GM18508 (cell line): ENCODE measurements at regions not wholly inside any gene's neighbourhood (a gene's known extent, or its start where the extent isn't known, plus 50 kb on each side); places are given as distances from the start of the nearest gene placed in this dataset.
"Not testable (repeated sequence)": the region's sequence is repeated elsewhere in the genome, so short reads cannot be mapped to it uniquely, and the experiment has no call there.

Source experiments
- ATAC-seq: cut with Tn5 transposase; IDR thresholded peaks from one replicate; pipeline ENCODE4 v1.9.1; 2021; ENCODE audit warnings: moderate number of reproducible peaks; ENCODE audit not compliant: insufficient read depth, unreplicated experiment

- not testable (repeated sequence) for ATAC-seq
Observed at GRCh38 chr12:25710938-25711605, 158.0 kb upstream of the LMNTD1 start.

- ATAC-seq, result no peak
Observed at GRCh38 chr12:25712169-25712568, 159.1 kb upstream of the LMNTD1 start.

GRCh38 chr12:25713264-25713663 is 160.2 kb upstream of the LMNTD1 start:
- peak; percentile 99 for ATAC-seq

- no peak for ATAC-seq
Observed at GRCh38 chr12:25714198-25714984, 161.3 kb upstream of the LMNTD1 start.

- ATAC-seq, result no peak
Observed at GRCh38 chr12:25715102-25715501, 162.0 kb upstream of the LMNTD1 start.

- no peak for ATAC-seq
Observed at GRCh38 chr12:25716842-25717241, 163.8 kb upstream of the LMNTD1 start.

- no peak for ATAC-seq
Observed at GRCh38 chr12:25717552-25717951, 164.5 kb upstream of the LMNTD1 start.

GRCh38 chr12:25718081-25718731 is 165.1 kb upstream of the LMNTD1 start:
- no peak for ATAC-seq

GRCh38 chr12:25719505-25719904 is 166.4 kb upstream of the LMNTD1 start:
- ATAC-seq, result no peak

- ATAC-seq, result no peak
Observed at GRCh38 chr12:25723336-25723735, 170.3 kb upstream of the LMNTD1 start.

GRCh38 chr12:25723921-25724491 is 170.9 kb upstream of the LMNTD1 start:
- no peak for ATAC-seq

- ATAC-seq, result no peak
Observed at GRCh38 chr12:25725470-25725869, 172.4 kb upstream of the LMNTD1 start.

GRCh38 chr12:25725931-25726330 is 172.8 kb upstream of the LMNTD1 start:
- ATAC-seq, result no peak

GRCh38 chr12:25728056-25728595 is 175.0 kb upstream of the LMNTD1 start:
- ATAC-seq, result no peak

- no peak for ATAC-seq
Observed at GRCh38 chr12:25730489-25731349, 177.6 kb upstream of the LMNTD1 start.

GRCh38 chr12:25733541-25733940 is 180.5 kb upstream of the LMNTD1 start:
- no peak for ATAC-seq

- ATAC-seq, result peak; percentile 62
Observed at GRCh38 chr12:25734529-25735180, 181.6 kb upstream of the LMNTD1 start.

- ATAC-seq, result no peak
Observed at GRCh38 chr12:25740617-25741016, 187.5 kb upstream of the LMNTD1 start.

GRCh38 chr12:25741917-25742316 is 188.8 kb upstream of the LMNTD1 start:
- ATAC-seq, result no peak
